ENCODE measurements at regions not wholly inside any gene's neighbourhood (a gene's known extent, or its start where the extent isn't known, plus 50 kb on each side); places are given as distances from the start of the nearest gene placed in this dataset.

DNA sequence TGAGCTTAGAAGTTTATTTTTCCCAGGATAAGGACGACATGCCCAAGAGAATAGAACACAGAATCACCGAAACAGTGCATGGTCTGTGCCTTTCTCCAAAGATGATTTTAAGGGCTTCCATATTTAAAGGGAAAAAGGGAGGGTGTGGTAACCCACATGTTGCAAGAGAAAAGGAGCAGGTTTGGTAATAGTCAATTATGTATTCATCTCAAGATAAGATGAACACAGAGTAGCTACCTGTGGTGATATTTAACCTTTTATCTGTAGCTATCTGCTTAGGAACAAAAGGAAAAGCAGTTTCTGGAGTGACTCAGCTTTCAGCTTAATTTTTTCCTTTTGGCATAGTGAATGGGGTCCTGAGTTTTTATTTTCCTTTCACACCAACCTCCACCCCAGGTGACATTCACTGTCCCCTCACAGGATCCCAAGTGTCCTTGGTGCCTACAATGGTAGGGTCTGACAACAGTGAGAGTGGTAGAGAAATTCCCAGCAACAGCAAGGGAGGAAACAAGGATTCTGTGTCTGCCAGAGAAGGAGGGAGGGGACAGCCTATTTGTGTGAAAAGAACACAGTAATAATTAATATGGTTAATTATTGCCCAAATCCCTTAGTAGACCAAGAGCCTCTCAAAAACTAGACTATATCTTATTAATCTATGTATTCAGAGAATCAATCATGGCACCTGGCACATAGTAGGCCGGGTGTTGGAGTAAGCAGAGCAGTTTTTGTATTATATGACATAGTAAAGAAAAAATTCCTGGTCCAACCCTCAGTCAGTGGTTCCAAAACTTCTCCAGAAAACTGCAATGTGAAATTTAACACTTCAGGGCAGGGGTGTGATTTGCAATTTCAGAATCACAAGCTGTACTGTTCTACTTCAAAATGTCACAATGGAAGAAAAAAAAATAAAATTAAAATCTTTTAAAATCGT is 154.5 kb downstream of the PHLDA1 start:
- Histone ChIP-seq H3K9me3 (no peaks in the 10 kb centered on the region), H3K4me1 (no peaks in the 10 kb centered on the region), H3K4me3 (no peak overlapping the region), H3K27me3 (no peaks in the 10 kb centered on the region), H3K36me3 (no peaks in the 10 kb centered on the region), H3K27ac (no peak overlapping the region)
- TF ChIP-seq POLR2AphosphoS5 (IDR thresholded peaks at IDR 0.05), result no peak
- TF ChIP-seq, protein P1, sequence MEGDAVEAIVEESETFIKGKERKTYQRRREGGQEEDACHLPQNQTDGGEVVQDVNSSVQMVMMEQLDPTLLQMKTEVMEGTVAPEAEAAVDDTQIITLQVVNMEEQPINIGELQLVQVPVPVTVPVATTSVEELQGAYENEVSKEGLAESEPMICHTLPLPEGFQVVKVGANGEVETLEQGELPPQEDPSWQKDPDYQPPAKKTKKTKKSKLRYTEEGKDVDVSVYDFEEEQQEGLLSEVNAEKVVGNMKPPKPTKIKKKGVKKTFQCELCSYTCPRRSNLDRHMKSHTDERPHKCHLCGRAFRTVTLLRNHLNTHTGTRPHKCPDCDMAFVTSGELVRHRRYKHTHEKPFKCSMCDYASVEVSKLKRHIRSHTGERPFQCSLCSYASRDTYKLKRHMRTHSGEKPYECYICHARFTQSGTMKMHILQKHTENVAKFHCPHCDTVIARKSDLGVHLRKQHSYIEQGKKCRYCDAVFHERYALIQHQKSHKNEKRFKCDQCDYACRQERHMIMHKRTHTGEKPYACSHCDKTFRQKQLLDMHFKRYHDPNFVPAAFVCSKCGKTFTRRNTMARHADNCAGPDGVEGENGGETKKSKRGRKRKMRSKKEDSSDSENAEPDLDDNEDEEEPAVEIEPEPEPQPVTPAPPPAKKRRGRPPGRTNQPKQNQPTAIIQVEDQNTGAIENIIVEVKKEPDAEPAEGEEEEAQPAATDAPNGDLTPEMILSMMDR (IDR thresholded peaks at IDR 0.05), result no peak
- TF ChIP-seq POLR2A (IDR thresholded peaks at IDR 0.05), result no peak
- no peak for DNase-seq (ENCODE audit: low spot score in 2 of 2)
- intact Hi-C loops (cut with DNase I; ENCODE audit: low total_unique reads), result no loop called here

DNA sequence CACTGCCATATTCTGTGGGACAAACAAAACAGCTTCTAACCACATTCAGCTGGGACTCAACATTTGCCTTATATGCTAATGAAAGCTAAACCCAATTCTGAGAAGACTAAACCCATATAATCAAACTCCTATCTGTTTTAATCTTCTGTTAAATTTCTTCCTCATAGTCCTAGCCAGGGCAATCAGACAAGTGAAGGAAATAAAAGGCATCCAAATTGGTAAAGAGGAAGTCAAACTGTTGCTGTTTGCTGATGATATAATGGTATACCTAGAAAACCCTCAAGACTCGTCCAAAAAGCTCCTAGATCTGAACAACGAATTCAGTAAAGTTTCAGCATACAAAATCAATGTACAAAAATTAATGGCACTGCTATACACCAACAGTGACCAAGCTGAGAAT is 157.1 kb downstream of the PHLDA1 start:
- Histone ChIP-seq H3K4me1 (no peaks in the 10 kb centered on the region), H3K27me3 (no peaks in the 10 kb centered on the region), H3K4me3 (no peak overlapping the region), H3K9me3 (no peaks in the 10 kb centered on the region), H3K36me3 (no peaks in the 10 kb centered on the region), H3K27ac (no peak overlapping the region)
- no peak for DNase-seq (ENCODE audit: low spot score in 2 of 2)
- TF ChIP-seq POLR2AphosphoS5 (IDR thresholded peaks at IDR 0.05) (no peak), POLR2A (IDR thresholded peaks at IDR 0.05) (no peak)
- TF ChIP-seq, protein P1 (IDR thresholded peaks at IDR 0.05), result no peak
- intact Hi-C loops (cut with DNase I; ENCODE audit: low total_unique reads), result no loop called here

DNA sequence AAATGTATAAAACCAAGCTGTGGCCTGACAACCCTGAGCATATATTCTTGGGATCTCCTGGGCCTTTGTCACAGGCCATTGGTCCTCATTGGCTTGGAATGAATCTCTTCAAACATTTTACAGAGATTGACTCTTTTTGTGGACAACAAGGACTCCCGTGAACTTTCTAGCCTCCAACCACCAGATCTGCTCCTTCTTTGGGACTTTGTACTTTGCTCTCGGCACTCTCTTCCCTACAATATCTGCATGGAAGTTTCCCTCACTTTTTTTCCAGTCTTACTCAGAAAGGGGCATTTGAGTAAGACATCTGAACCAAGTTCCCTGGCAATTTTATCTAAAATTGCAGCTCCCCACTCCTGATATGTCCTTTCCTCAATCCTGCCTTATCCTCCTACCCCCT is 158.8 kb downstream of the PHLDA1 start:
- intact Hi-C loops (cut with DNase I; ENCODE audit: low total_unique reads), result no loop called here
- no peak overlapping the region for H3K4me3 ChIP-seq
- no peak overlapping the region for H3K27ac ChIP-seq
- H3K36me3 ChIP-seq, result no peaks in the 10 kb centered on the region
- no peaks in the 10 kb centered on the region for H3K9me3 ChIP-seq
- no peak for TF ChIP-seq POLR2A (IDR thresholded peaks at IDR 0.05)
- TF ChIP-seq, protein P1 (IDR thresholded peaks at IDR 0.05), result no peak
- no peak for TF ChIP-seq POLR2AphosphoS5 (IDR thresholded peaks at IDR 0.05)
- H3K27me3 ChIP-seq, result no peaks in the 10 kb centered on the region
- no peaks in the 10 kb centered on the region for H3K4me1 ChIP-seq
- no peak for DNase-seq (ENCODE audit: low spot score in 2 of 2)

DNA sequence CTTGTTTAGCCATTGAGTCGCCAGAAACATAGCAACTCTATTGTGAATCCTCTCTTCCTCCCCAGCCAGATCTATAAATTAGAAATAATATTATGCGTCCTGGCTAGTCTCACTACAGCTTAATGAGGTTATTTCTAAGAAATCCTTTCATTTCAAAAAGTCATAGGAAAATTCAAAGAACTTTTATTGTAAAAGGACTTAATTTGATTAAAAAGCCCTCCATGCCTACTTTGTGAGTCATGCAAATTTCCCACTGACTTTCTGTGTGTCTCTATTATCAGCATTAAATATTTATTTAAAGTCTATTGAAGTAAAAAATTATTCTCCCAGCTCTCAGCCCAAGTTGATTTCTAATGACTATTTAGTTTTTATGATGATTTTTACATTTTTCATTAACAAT is 160.7 kb downstream of the PHLDA1 start:
- Histone ChIP-seq H3K4me3 (no peak overlapping the region), H3K27me3 (no peaks in the 10 kb centered on the region), H3K9me3 (no peaks in the 10 kb centered on the region), H3K36me3 (no peaks in the 10 kb centered on the region), H3K4me1 (no peaks in the 10 kb centered on the region), H3K27ac (no peak overlapping the region)
- intact Hi-C loops (cut with DNase I; ENCODE audit: low total_unique reads), result no loop called here
- DNase-seq (ENCODE audit: low spot score in 2 of 2), result no peak
- TF ChIP-seq POLR2AphosphoS5 (IDR thresholded peaks at IDR 0.05) (no peak), POLR2A (IDR thresholded peaks at IDR 0.05) (no peak)
- TF ChIP-seq, protein P1 (IDR thresholded peaks at IDR 0.05), result no peak

DNA sequence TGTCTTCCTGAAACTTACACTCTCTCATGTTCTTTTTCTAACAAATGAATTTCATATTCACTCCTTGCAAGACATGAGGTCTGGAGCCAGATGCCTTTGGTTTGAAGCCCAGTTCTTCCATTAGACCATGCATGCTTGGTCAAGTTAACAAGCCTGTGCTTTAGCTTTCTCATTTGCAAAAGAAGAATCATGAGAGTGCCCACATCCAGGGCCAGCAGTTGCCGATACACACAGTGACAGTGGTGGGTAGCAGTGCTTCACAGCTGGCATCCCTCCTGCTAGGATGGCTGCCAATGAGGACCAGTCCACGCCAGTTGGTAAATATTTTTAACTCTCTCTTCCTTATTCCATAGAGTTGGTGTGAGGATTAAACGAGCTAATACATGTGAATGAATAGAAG is 163.1 kb downstream of the PHLDA1 start:
- Histone ChIP-seq H3K27me3 (no peaks in the 10 kb centered on the region), H3K27ac (no peak overlapping the region), H3K4me3 (no peak overlapping the region), H3K9me3 (no peaks in the 10 kb centered on the region), H3K36me3 (no peaks in the 10 kb centered on the region), H3K4me1 (no peaks in the 10 kb centered on the region)
- TF ChIP-seq, protein P1 (IDR thresholded peaks at IDR 0.05), result no peak
- no peak for DNase-seq (ENCODE audit: low spot score in 2 of 2)
- intact Hi-C loops (cut with DNase I; ENCODE audit: low total_unique reads), result no loop called here

All from breast epithelium (tissue), 4 donors.